K562 (cell line): ENCODE measurements at regions not wholly inside any gene's neighbourhood (a gene's known extent, or its start where the extent isn't known, plus 50 kb on each side); places are given as distances from the start of the nearest gene placed in this dataset.
A peak's percentile ranks its signal among the peaks of the same experiment; 100 is the strongest.

ENCODE experiments used
- CCAR2 ChIP-seq: fragments of 200-400 bp; formaldehyde crosslinking; IDR thresholded peaks from 2 replicates; pipeline ENCODE4 v1.6.1; 2017; ENCODE audit warnings: mild to moderate bottlenecking, low read depth, low read length
- COPS2 ChIP-seq: fragments of 450-650 bp; conservative IDR thresholded peaks from 2 replicates; pipeline ENCODE4 v1.6.1; 2016; ENCODE audit warnings: mild to moderate bottlenecking, moderate library complexity
- IRF2 ChIP-seq: sonication (generic); formaldehyde crosslinking; IDR thresholded peaks from 2 replicates; pipeline ENCODE4 v1.8.1; 2022; ENCODE audit warnings: mild to moderate bottlenecking, missing genetic modification reagents
- MAFF ChIP-seq: IDR thresholded peaks from 2 replicates; pipeline ENCODE4 v1.6.1; 2012; ENCODE audit warnings: low read length, improper control_type of control experiment
- MAFG ChIP-seq: fragments of 450-650 bp; conservative IDR thresholded peaks from 2 replicates; pipeline ENCODE4 v1.6.1; 2016; ENCODE audit warnings: missing genetic modification characterization, missing compliant biosample characterization
- MITF ChIP-seq: IDR thresholded peaks from 2 replicates; pipeline ENCODE4 v1.6.1; 2014; ENCODE audit warnings: antibody characterized with exemption
- NELFE ChIP-seq: IDR thresholded peaks from 2 replicates; pipeline ENCODE4 v1.6.1; 2011; ENCODE audit warnings: mild to moderate bottlenecking; ENCODE audit not compliant: insufficient read depth, insufficient read length
- NUFIP1 ChIP-seq: fragments of 450-650 bp; IDR thresholded peaks from 2 replicates; pipeline ENCODE4 v1.6.1; 2018; ENCODE audit not compliant: partially characterized antibody
- PHB ChIP-seq: fragments of 250-450 bp; sonication (Bioruptor Pico); IDR thresholded peaks from 2 replicates; pipeline ENCODE4 v1.5.0; 2021
- PML ChIP-seq: IDR thresholded peaks from 2 replicates; pipeline ENCODE4 v1.6.1; 2012; ENCODE audit warnings: low read length, inconsistent platforms
- POLR2AphosphoS2 ChIP-seq: IDR thresholded peaks from 2 replicates; pipeline ENCODE4 v1.6.1; 2012; ENCODE audit warnings: low read length, improper control_type of control experiment
- POLR2H ChIP-seq: IDR thresholded peaks from 2 replicates; pipeline ENCODE4 v1.6.1; 2016; ENCODE audit warnings: missing genetic modification characterization, low read depth, mild to moderate bottlenecking, control low read depth, missing compliant biosample characterization, moderate library complexity
- SIN3A ChIP-seq, 2 experiments: fragments of 150-350 bp in 1 of 2; IDR thresholded peaks; 2 replicates each; pipeline ENCODE4 v1.6.1; 2011 to 2016; ENCODE audit warnings: borderline replicate concordance in 2 of 2, low read depth in 2 of 2, low read length in 2 of 2, mild to moderate bottlenecking in 2 of 2, moderate library complexity in 2 of 2; ENCODE audit not compliant: control insufficient read depth in 1 of 2
- SP2 ChIP-seq: IDR thresholded peaks from 2 replicates; pipeline ENCODE4 v1.6.1; 2011; ENCODE audit warnings: mild to moderate bottlenecking, low read depth, low read length, moderate library complexity; ENCODE audit not compliant: poor library complexity, severe bottlenecking; ENCODE audit errors: extremely low read depth
- SUPT5H ChIP-seq: fragments of 450-650 bp; IDR thresholded peaks from 2 replicates; pipeline ENCODE4 v1.6.1; 2016
- TEAD4 ChIP-seq, 2 experiments: sonication (generic) in 1 of 2; formaldehyde crosslinking in 1 of 2; IDR thresholded peaks; 2 replicates each; pipeline versions ENCODE4 v1.6.1 to v1.8.0; 2012 to 2022; ENCODE audit warnings: borderline replicate concordance in 1 of 2, inconsistent platforms in 1 of 2, low read length in 1 of 2, mild to moderate bottlenecking in 1 of 2, missing genetic modification reagents in 1 of 2
- TSC22D4 ChIP-seq: fragments of 450-650 bp; IDR thresholded peaks from 2 replicates; pipeline ENCODE4 v1.6.1; 2016; ENCODE audit warnings: missing genetic modification characterization, missing biosample characterization, control low read depth
- XRCC3 ChIP-seq: fragments of 450-650 bp; IDR thresholded peaks from 2 replicates; pipeline ENCODE4 v1.6.1; 2017; ENCODE audit warnings: mild to moderate bottlenecking, moderate library complexity
- ZNF316 ChIP-seq: fragments of 450-650 bp; IDR thresholded peaks from 2 replicates; pipeline ENCODE4 v1.6.1; 2016
- ZNF347 ChIP-seq: fragments of 450-650 bp; formaldehyde crosslinking; IDR thresholded peaks from 2 replicates; pipeline ENCODE4 v1.4.0; 2020; ENCODE audit warnings: low read depth, mild to moderate bottlenecking, moderate library complexity

- TF ChIP-seq ZNF347 (CRISPR knock-in tag) (no peak), MITF (no peak), MAFF (peak; percentile 88), SP2 (no peak), POLR2H (tag) (no peak), IRF2 (no peak), TEAD4 (IDR thresholded peaks at IDR 0.05; ENCODE audit: low read length) (no peak), TEAD4 (CRISPR knock-in tag; IDR thresholded peaks at IDR 0.05; ENCODE audit: borderline replicate concordance) (no peak), COPS2 (no peak), POLR2AphosphoS2 (no peak), PML (no peak), PHB (CRISPR knock-in tag) (no peak), CCAR2 (no peak), XRCC3 (no peak), NELFE (no peak), MAFG (peak; percentile 89), SIN3A (IDR thresholded peaks at IDR 0.05; ENCODE audit: borderline replicate concordance in 2 of 2, control insufficient read depth in 1 of 2, low read depth in 2 of 2, low read length in 2 of 2) (no peak), SUPT5H (no peak), NUFIP1 (no peak), TSC22D4 (tag) (no peak), ZNF316 (peak; percentile 95)
- TF ChIP-seq, all 486 proteins: peak for 5
These were observed 980.8 kb downstream of the PLA2G4A start (continued) for GRCh38 chr1:187809549-187809948.
